ENCODE measurements at regions not wholly inside any gene's neighbourhood (a gene's known extent, or its start where the extent isn't known, plus 50 kb on each side); places are given as distances from the start of the nearest gene placed in this dataset.

- TF ChIP-seq CTCF (IDR thresholded peaks at IDR 0.05) (no peak), POLR2A (IDR thresholded peaks at IDR 0.05) (no peak)
Observed at GRCh38 chr2:45138904-45139303, 129.7 kb upstream of the SIX2 start.
